ENCODE measurements at regions not wholly inside any gene's neighbourhood (a gene's known extent, or its start where the extent isn't known, plus 50 kb on each side); places are given as distances from the start of the nearest gene placed in this dataset.
A peak's percentile ranks its signal among the peaks of the same experiment; 100 is the strongest.

GRCh38 chr15:93331545-93332167 lies 242.6 kb upstream of the RGMA start:
- no peaks in the 10 kb centered on the region for H3K27me3 Mint-ChIP-seq (ENCODE audit: low read depth)
- peaks cover 43% of the 10 kb centered on the region for H3K4me1 Mint-ChIP-seq

DNA sequence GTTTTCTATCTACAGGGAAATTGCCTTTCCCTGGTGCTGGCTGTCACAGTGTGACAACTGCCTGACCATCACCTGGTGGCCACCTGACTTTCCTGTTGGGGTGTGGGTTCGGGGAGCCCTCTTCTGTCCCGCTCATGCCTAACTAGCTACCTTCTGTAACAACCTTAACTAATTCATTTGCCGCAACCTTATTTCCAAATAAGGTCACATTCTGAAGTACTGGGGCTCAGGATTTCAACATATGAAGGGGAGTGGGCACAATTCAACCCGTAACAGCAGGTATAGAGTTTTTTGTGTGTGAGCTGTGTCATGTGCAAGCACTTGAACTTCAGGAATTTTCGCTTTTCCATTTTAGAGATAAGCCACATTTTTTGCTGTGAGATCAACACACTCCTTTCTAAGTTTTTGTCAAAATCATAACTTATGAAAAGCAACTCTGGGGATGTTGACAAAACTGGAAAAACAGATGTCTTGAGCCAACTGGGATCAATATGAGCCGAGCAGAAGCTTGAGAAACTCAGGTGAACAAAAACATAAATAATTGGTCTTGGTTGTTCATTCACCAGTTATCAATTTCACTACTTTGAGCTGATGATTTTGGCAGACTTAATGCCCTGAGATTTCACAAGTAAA lies 242.0 kb upstream of the RGMA start:
- H3K27ac Mint-ChIP-seq (ENCODE audit: unreplicated experiment): no peak overlapping the region
- peaks cover 43% of the 10 kb centered on the region for H3K4me1 Mint-ChIP-seq
- DNase-seq (ENCODE audit: low read depth, low spot score): no peak
- peaks cover 20% of the 10 kb centered on the region for H3K36me3 Mint-ChIP-seq (ENCODE audit: low read depth)
- TF ChIP-seq CTCF (conservative IDR thresholded peaks at IDR 0.05): no peak
- peak overlapping the region; percentile 66 for H3K4me3 Mint-ChIP-seq
- peaks cover 6% of the 10 kb centered on the region for H3K9me3 Mint-ChIP-seq
- H3K27me3 Mint-ChIP-seq (ENCODE audit: low read depth): no peaks in the 10 kb centered on the region

More at GRCh38 chr15:93331545-93332167, 242.6 kb upstream of the RGMA start:
- DNase-seq (ENCODE audit: low read depth, low spot score): no peak
- peak overlapping the region; percentile 78 for H3K27ac Mint-ChIP-seq (ENCODE audit: unreplicated experiment)
- peaks cover 10% of the 10 kb centered on the region for H3K9me3 Mint-ChIP-seq
- no peak for TF ChIP-seq CTCF (conservative IDR thresholded peaks at IDR 0.05)
- H3K36me3 Mint-ChIP-seq (ENCODE audit: low read depth): peaks cover 21% of the 10 kb centered on the region
- peak overlapping the region; percentile 66 for H3K4me3 Mint-ChIP-seq

DNA sequence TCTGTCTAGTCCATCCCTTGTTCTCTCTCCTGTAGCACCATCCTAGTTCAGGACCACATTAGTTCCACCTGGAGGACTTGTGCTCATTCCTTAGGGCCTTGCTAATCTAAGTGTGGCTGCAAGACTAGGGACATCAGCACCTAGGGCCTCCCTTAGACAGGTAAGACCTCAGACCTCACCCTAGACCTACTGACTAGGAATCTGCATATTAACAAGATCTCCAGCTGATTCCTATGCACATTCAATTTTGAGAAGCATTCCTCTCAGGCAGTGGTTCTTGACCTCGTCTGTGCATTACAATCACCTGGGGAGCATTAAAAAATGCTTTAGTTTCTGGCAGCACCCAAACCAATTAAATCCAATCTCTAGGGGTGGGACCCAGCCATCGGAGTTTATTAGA lies 238.4 kb upstream of the RGMA start:
- no peak for DNase-seq (ENCODE audit: low read depth, low spot score)
- peaks cover 32% of the 10 kb centered on the region for H3K4me1 Mint-ChIP-seq
- no peaks in the 10 kb centered on the region for H3K27me3 Mint-ChIP-seq (ENCODE audit: low read depth)
- H3K27ac Mint-ChIP-seq (ENCODE audit: unreplicated experiment): no peak overlapping the region
- no peak overlapping the region for H3K4me3 Mint-ChIP-seq
- peaks cover 29% of the 10 kb centered on the region for H3K36me3 Mint-ChIP-seq (ENCODE audit: low read depth)
- TF ChIP-seq CTCF (conservative IDR thresholded peaks at IDR 0.05): no peak
- H3K9me3 Mint-ChIP-seq: peaks cover 6% of the 10 kb centered on the region

DNA sequence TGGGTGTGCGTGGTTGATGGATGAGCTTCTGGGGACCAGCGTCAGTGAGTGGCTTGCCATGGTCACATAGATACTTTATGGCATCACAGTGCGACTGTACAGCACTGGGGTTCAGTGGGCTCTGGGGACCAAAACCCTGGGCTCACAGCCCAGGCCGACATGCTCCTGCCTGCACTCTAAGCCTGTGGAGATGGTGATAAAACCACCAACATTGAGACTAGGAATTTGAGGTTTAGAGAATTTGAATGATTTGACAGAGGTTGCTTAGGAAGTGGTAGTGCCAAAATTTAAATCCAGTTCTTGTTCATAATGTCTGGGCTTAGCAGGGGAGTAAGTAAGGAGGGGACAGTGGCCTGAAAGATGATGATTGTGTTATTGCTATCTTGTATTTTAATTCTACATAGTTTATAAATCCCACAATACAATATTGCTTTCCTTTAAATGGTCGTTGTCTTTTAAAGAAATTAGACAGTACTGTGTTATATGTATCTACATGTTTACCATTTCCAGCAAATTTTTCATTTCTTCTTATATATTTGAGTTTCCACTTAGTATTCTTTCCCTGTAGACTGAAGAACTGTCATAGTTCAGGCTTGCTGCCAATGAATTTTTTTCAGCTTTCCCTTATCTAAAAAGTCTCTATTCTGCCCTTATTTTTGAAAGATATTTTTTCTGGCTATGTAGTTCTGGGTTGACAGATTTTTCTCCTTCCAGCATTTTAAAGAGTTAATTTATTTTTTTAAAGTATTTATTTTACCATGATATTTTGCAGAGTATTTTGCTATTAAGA lies 235.4 kb upstream of the RGMA start:
- H3K4me1 Mint-ChIP-seq: peaks cover 20% of the 10 kb centered on the region
- peak overlapping the region; percentile 88 for H3K27ac Mint-ChIP-seq (ENCODE audit: unreplicated experiment)
- TF ChIP-seq CTCF (conservative IDR thresholded peaks at IDR 0.05): no peak
- H3K4me3 Mint-ChIP-seq: no peak overlapping the region
- DNase-seq (ENCODE audit: low read depth, low spot score): no peak
- peaks cover 30% of the 10 kb centered on the region for H3K36me3 Mint-ChIP-seq (ENCODE audit: low read depth)
- peaks cover 6% of the 10 kb centered on the region for H3K9me3 Mint-ChIP-seq
- H3K27me3 Mint-ChIP-seq (ENCODE audit: low read depth): no peaks in the 10 kb centered on the region

GRCh38 chr15:93321881-93322282 lies 232.9 kb upstream of the RGMA start:
- no peak for TF ChIP-seq CTCF (conservative IDR thresholded peaks at IDR 0.05)
- no peak for DNase-seq (ENCODE audit: low read depth, low spot score)
- Mint-ChIP-seq H3K27ac (ENCODE audit: unreplicated experiment) (no peak overlapping the region), H3K36me3 (ENCODE audit: low read depth) (peaks cover 28% of the 10 kb centered on the region), H3K4me3 (no peak overlapping the region), H3K27me3 (ENCODE audit: low read depth) (no peaks in the 10 kb centered on the region), H3K9me3 (peaks cover 8% of the 10 kb centered on the region), H3K4me1 (peaks cover 30% of the 10 kb centered on the region)

Data from neural crest cell (in vitro differentiated cells).